Right renal cortex interstitium (tissue), 3 donors: ENCODE measurements at regions not wholly inside any gene's neighbourhood (a gene's known extent, or its start where the extent isn't known, plus 50 kb on each side); places are given as distances from the start of the nearest gene placed in this dataset.

Experiments
- DNase-seq, 3 donors: peaks; one replicate each; pipeline ENCODE4 v3.0.0-alpha.2; 2013; ENCODE audit warnings: low read depth in 3 of 3, low spot score in 2 of 3

GRCh38 chr3:31244929-31245817, 287.6 kb upstream of the STT3B start:
- no peak for DNase-seq

GRCh38 chr3:31246293-31247062, 286.2 kb upstream of the STT3B start:
- DNase-seq, result no peak

- no peak for DNase-seq
Measured at GRCh38 chr3:31247063-31247447, 285.7 kb upstream of the STT3B start.

- no peak for DNase-seq
Measured at GRCh38 chr3:31247850-31248562, 284.7 kb upstream of the STT3B start.

GRCh38 chr3:31248563-31248992, 284.1 kb upstream of the STT3B start:
- no peak for DNase-seq

GRCh38 chr3:31249545-31249944, 283.2 kb upstream of the STT3B start:
- DNase-seq, result no peak

GRCh38 chr3:31250116-31250777, 282.5 kb upstream of the STT3B start:
- DNase-seq, result no peak

GRCh38 chr3:31251083-31251482, 281.6 kb upstream of the STT3B start:
- no peak for DNase-seq

- no peak for DNase-seq
Measured at GRCh38 chr3:31252216-31253185, 280.2 kb upstream of the STT3B start.

GRCh38 chr3:31253782-31254181, 278.9 kb upstream of the STT3B start:
- no peak for DNase-seq

- DNase-seq, result no peak
Measured at GRCh38 chr3:31254483-31254882, 278.2 kb upstream of the STT3B start.

GRCh38 chr3:31255007-31255581, 277.6 kb upstream of the STT3B start:
- DNase-seq, result no peak

GRCh38 chr3:31262201-31262600, 270.5 kb upstream of the STT3B start:
- DNase-seq, result no peak

- DNase-seq, result no peak
Measured at GRCh38 chr3:31263897-31264296, 268.8 kb upstream of the STT3B start.

- DNase-seq, result no peak
Measured at GRCh38 chr3:31265646-31266428, 266.9 kb upstream of the STT3B start.

GRCh38 chr3:31268868-31269267, 263.9 kb upstream of the STT3B start:
- no peak for DNase-seq

GRCh38 chr3:31270010-31270409, 262.7 kb upstream of the STT3B start:
- no peak for DNase-seq

- no peak for DNase-seq
Measured at GRCh38 chr3:31274326-31275024, 258.2 kb upstream of the STT3B start.
